ENCODE measurements at regions not wholly inside any gene's neighbourhood (a gene's known extent, or its start where the extent isn't known, plus 50 kb on each side); places are given as distances from the start of the nearest gene placed in this dataset.

DNA sequence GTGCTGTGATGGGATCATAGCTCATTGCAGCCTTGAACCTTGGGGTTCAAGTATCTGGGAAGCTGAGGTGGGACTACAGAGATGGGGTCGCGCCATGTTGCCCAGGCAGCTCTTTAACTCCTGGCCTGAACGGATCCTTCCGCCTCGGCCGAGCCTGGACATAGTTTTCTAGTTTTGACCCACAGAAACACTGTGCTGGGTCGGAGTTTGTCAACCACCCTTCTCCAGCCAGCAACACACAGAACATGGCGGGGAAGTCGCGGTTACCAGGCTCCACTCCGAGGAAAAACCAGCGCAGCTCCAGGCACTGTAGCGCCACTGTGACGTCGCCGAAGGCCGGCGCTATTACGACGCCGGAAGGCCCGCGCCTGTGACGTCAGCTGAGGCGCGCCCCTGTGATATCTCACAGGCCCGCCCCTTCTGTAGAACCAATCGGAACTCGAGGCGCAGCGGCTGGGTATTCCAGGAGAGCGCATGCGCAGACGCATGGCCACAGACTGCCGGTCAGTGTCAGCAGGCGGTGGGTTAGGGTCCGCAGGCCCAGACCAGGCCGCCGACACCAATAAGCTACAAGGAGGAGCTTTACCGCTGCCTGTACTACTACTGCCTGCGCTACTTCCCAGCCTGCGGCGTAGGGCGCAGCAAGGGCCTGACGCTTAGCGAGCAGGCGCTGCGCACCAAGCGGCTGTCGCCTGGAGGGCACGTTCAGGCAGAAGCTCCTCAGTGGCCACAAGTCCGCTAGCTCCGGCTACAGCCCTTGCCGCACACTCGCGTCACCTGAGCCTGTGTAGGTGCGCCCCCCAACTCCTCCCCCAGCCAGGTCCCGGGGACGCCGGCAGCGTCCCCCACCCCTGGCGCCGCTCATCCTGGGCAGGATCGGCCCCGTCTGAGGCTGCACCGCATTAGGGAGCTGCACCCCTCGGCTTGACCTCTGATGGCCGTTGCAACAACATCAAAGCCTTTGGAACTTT is 135.2 kb upstream of the KCTD7 start:
- DNase-seq: peak; percentile 96
- Histone ChIP-seq H3K27me3 (replicated peaks) (no peaks in the 10 kb centered on the region), H3K36me3 (replicated peaks) (no peaks in the 10 kb centered on the region), H3K27ac (peak overlapping the region; percentile 86), H3K4me3 (ENCODE audit: low read depth, low read length) (peak overlapping the region; percentile 78)
- TF ChIP-seq CTCF (IDR thresholded peaks at IDR 0.05; ENCODE audit: low read depth, low read length, missing control alignments): peak; percentile 50
- in situ Hi-C loops (cut with HindIII; ENCODE audit: low pct_ligation_motif_present, low sequenced_read_pairs): no loop called here

GRCh38 chr7:66497346-66497745 is 131.3 kb upstream of the KCTD7 start:
- H3K4me3 ChIP-seq (ENCODE audit: low read depth, low read length): no peak overlapping the region
- H3K36me3 ChIP-seq (replicated peaks): no peaks in the 10 kb centered on the region
- no peak for DNase-seq
- no peak overlapping the region for H3K27ac ChIP-seq
- no peaks in the 10 kb centered on the region for H3K27me3 ChIP-seq (replicated peaks)
- no peak for TF ChIP-seq CTCF (IDR thresholded peaks at IDR 0.05; ENCODE audit: low read depth, low read length, missing control alignments)
- in situ Hi-C loops (cut with HindIII; ENCODE audit: low pct_ligation_motif_present, low sequenced_read_pairs): no loop called here

DNA sequence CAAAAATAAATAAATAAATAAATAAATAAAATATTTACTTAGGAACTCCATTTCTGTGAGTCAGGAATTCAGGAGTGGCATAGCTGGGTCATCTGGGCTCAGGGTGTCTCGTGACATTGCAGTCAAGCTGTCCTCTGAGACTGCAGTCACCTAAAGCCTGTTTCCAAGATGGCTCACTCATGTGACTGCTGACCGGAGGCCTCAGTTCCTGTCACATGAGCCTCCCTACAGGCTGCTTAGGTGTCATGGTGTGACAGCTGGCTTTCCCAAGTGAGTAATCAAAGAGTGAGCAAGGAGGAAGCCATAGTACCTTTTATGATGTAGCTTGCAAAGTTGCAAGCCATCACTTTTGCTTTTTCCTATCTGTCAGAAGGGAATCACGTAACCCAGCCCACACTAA is 128.6 kb upstream of the KCTD7 start:
- Histone ChIP-seq H3K4me3 (ENCODE audit: low read depth, low read length) (no peak overlapping the region), H3K27ac (no peak overlapping the region), H3K27me3 (replicated peaks) (no peaks in the 10 kb centered on the region), H3K36me3 (replicated peaks) (no peaks in the 10 kb centered on the region)
- no peak for TF ChIP-seq CTCF (IDR thresholded peaks at IDR 0.05; ENCODE audit: low read depth, low read length, missing control alignments)
- in situ Hi-C loops (cut with HindIII; ENCODE audit: low pct_ligation_motif_present, low sequenced_read_pairs): no loop called here
- DNase-seq: no peak

DNA sequence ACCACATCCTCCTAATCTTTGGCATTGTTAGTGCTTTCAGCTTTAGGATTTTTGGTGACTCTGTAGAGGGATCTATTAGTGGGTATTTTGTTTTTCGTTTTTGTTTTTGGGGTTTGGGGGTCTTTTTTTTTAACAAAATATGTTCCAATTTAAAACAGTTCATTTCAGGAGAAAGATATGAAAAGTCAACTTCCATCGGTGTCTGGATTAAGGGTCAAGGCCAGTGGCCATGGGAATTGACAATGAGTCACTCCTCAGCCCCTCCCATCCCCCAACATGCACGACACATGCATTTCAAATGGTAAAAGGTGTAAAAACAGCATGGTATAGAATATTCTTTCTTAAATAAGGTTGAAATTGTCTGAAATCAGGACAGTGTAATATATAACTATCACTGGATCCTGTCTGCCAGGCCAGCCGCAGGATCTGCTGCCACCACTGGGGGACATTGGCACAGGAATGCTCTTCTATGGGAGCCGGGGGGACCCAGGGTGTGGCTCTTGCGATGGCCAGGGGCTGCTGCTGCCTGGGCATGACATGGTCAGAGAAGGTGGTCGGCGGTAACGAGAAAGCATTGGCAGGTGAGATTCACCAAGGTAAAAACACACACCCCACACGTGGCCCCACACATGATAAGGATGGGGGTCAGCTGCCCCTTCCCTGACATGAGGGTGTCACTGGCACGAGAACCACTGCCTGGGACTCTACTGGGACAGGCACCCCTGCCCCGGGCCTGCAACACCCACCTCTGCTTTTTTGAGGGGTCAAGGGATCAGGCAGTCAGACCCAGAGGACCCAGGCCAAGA is 126.2 kb upstream of the KCTD7 start:
- Histone ChIP-seq H3K4me3 (ENCODE audit: low read depth, low read length) (no peak overlapping the region), H3K36me3 (replicated peaks) (no peaks in the 10 kb centered on the region), H3K27me3 (replicated peaks) (no peaks in the 10 kb centered on the region), H3K27ac (no peak overlapping the region)
- DNase-seq: no peak
- peak; percentile 55 for TF ChIP-seq CTCF (IDR thresholded peaks at IDR 0.05; ENCODE audit: low read depth, low read length, missing control alignments)
- in situ Hi-C loops (cut with HindIII; ENCODE audit: low pct_ligation_motif_present, low sequenced_read_pairs): no loop called here

GRCh38 chr7:66503036-66503370 is 125.7 kb upstream of the KCTD7 start:
- Histone ChIP-seq H3K4me3 (ENCODE audit: low read depth, low read length) (no peak overlapping the region), H3K36me3 (replicated peaks) (no peaks in the 10 kb centered on the region), H3K27ac (no peak overlapping the region), H3K27me3 (replicated peaks) (no peaks in the 10 kb centered on the region)
- DNase-seq: no peak
- no peak for TF ChIP-seq CTCF (IDR thresholded peaks at IDR 0.05; ENCODE audit: low read depth, low read length, missing control alignments)
- in situ Hi-C loops (cut with HindIII; ENCODE audit: low pct_ligation_motif_present, low sequenced_read_pairs): no loop called here
